Peyer's patch (tissue), 4 donors: ENCODE measurements at regions not wholly inside any gene's neighbourhood (a gene's known extent, or its start where the extent isn't known, plus 50 kb on each side); places are given as distances from the start of the nearest gene placed in this dataset.

ENCODE experiments used
- POLR2A ChIP-seq, 2 donors: fragments of 450-650 bp; IDR thresholded peaks; one replicate each; pipeline ENCODE4 v1.5.1; 2017; ENCODE audit warnings: antibody characterized with exemption in 2 of 2, mild to moderate bottlenecking in 2 of 2, moderate library complexity in 2 of 2
- TF ChIP-seq, protein P1 (sequence below), 6 experiments: fragments of 450-650 bp in 4 of 6; fragments of 200-600 bp in 2 of 6; sonication (generic) in 1 of 6; IDR thresholded peaks; one replicate each; pipeline ENCODE4 v1.5.1; 2017 to 2019; ENCODE audit warnings: antibody characterized with exemption in 6 of 6, mild to moderate bottlenecking in 3 of 6, moderate library complexity in 1 of 6

DNA sequence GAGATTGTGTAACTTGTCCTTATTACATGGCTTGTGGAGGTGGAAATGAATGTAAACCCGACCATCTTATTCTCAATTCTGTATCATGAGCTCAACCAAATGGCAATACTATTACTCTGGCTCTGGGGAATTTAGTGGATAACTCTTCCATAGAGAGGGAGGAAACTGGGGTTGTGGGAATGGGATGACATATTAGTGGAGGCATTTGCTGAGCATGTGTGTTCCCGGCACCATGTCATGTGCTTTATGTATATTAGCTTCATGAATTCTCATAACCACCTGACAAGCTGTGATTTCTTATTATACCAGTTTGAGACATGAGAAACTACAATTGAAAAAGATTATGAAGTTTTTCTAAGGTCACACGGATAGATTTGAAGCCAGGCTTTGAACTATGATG, 112.8 kb upstream of the TMEFF2 start:
- TF ChIP-seq, protein P1, sequence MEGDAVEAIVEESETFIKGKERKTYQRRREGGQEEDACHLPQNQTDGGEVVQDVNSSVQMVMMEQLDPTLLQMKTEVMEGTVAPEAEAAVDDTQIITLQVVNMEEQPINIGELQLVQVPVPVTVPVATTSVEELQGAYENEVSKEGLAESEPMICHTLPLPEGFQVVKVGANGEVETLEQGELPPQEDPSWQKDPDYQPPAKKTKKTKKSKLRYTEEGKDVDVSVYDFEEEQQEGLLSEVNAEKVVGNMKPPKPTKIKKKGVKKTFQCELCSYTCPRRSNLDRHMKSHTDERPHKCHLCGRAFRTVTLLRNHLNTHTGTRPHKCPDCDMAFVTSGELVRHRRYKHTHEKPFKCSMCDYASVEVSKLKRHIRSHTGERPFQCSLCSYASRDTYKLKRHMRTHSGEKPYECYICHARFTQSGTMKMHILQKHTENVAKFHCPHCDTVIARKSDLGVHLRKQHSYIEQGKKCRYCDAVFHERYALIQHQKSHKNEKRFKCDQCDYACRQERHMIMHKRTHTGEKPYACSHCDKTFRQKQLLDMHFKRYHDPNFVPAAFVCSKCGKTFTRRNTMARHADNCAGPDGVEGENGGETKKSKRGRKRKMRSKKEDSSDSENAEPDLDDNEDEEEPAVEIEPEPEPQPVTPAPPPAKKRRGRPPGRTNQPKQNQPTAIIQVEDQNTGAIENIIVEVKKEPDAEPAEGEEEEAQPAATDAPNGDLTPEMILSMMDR (IDR thresholded peaks at IDR 0.05): no peak
- no peak for TF ChIP-seq POLR2A (IDR thresholded peaks at IDR 0.05)
